ENCODE measurements at regions not wholly inside any gene's neighbourhood (a gene's known extent, or its start where the extent isn't known, plus 50 kb on each side); places are given as distances from the start of the nearest gene placed in this dataset.

DNA sequence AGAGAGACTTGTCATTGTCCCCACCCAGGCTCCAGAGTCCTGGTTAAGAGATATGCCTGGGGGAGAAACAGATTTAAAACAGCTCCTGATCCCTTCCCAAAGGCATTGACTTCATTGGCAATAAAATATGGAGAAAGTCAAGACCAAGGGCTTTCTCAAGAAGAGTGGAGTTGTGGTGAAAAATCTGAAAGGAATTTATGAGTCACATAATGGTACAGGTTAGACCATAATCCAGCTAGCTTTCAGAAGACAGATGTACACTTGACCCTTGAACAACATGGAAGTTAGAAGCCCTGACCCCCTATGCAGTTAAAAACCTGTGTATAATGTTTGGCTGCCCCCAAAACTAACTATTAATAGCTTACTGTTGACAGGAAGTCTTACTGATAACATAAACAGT is 599.1 kb upstream of the SOX11 start:
- TF ChIP-seq, protein P1, sequence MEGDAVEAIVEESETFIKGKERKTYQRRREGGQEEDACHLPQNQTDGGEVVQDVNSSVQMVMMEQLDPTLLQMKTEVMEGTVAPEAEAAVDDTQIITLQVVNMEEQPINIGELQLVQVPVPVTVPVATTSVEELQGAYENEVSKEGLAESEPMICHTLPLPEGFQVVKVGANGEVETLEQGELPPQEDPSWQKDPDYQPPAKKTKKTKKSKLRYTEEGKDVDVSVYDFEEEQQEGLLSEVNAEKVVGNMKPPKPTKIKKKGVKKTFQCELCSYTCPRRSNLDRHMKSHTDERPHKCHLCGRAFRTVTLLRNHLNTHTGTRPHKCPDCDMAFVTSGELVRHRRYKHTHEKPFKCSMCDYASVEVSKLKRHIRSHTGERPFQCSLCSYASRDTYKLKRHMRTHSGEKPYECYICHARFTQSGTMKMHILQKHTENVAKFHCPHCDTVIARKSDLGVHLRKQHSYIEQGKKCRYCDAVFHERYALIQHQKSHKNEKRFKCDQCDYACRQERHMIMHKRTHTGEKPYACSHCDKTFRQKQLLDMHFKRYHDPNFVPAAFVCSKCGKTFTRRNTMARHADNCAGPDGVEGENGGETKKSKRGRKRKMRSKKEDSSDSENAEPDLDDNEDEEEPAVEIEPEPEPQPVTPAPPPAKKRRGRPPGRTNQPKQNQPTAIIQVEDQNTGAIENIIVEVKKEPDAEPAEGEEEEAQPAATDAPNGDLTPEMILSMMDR (conservative IDR thresholded peaks at IDR 0.05; ENCODE audit: low read length) = no peak
- no peak for TF ChIP-seq EZH2phosphoT487 (IDR thresholded peaks at IDR 0.05; ENCODE audit: borderline replicate concordance)
